SK-N-SH (cell line): ENCODE measurements at regions not wholly inside any gene's neighbourhood (a gene's known extent, or its start where the extent isn't known, plus 50 kb on each side); places are given as distances from the start of the nearest gene placed in this dataset.

ENCODE experiments used
- CTCF ChIA-PET: fragments of 300-600, 350-600 bp; formaldehyde crosslinking; extraction: SDS; loops from one replicate; lab custom pipeline; 2021; lab: Yijun Ruan, JAX
- POLR2A ChIA-PET: fragments of 350-600 bp; sonication (Branson Sonifier 250); formaldehyde crosslinking; extraction: SDS; loops from one replicate; lab custom pipeline; 2020; ENCODE audit warnings: antibody characterized with exemption, inconsistent platforms; lab: Yijun Ruan, JAX
- DNase-seq: peaks from one replicate; pipeline ENCODE4 v3.0.0; 2012
- H2AFZ ChIP-seq: fragments of 200-600 bp; sonication (generic); 2 replicates; pipeline ENCODE4 v1.8.1; 2016; ENCODE audit warnings: antibody characterized with exemption, mild to moderate bottlenecking, low read depth
- H3F3A ChIP-seq: fragments of 200-600 bp; sonication (generic); replicated peaks from 2 replicates; pipeline ENCODE3; 2016; ENCODE audit warnings: antibody characterized with exemption, mild to moderate bottlenecking; ENCODE audit not compliant: insufficient read depth
- H3K27ac ChIP-seq, 2 experiments: fragments of 200-500 bp in 1 of 2; fragments of 200-600 bp in 1 of 2; sonication (Bioruptor generic) in 1 of 2; sonication (generic), shearing (Covaris generic) in 1 of 2; 2 replicates each; pipeline versions ENCODE4 v1.5.1 to v1.6.1; 2014 to 2016; ENCODE audit warnings: low read depth in 2 of 2, inconsistent platforms in 1 of 2, low read length in 1 of 2, mild to moderate bottlenecking in 1 of 2, mixed read lengths in 1 of 2
- H3K27me3 ChIP-seq: fragments of 200-600 bp; sonication (generic), shearing (Covaris generic); 2 replicates; pipeline ENCODE4 v1.6.1; 2016; ENCODE audit warnings: mixed run types; ENCODE audit not compliant: insufficient read depth
- H3K36me3 ChIP-seq, 2 experiments: fragments of 200-500 bp in 1 of 2; fragments of 200-600 bp in 1 of 2; sonication (Bioruptor generic) in 1 of 2; sonication (generic) in 1 of 2; replicated peaks in 1 of 2; 2 replicates each; pipeline versions ENCODE3 to v1.5.1; 2014 to 2016; ENCODE audit warnings: low read length in 1 of 2, mild to moderate bottlenecking in 1 of 2; ENCODE audit not compliant: insufficient read depth in 2 of 2, control insufficient read depth in 1 of 2
- H3K4me1 ChIP-seq, 2 experiments: fragments of 200-500 bp in 1 of 2; fragments of 200-600 bp in 1 of 2; sonication (Bioruptor generic) in 1 of 2; sonication (generic), shearing (Covaris generic) in 1 of 2; 2 replicates each; pipeline versions ENCODE4 v1.5.1 to v1.6.1; 2014 to 2016; ENCODE audit warnings: low read depth in 1 of 2, low read length in 1 of 2, mixed run types in 1 of 2; ENCODE audit not compliant: insufficient read depth in 2 of 2, control insufficient read depth in 1 of 2
- H3K4me2 ChIP-seq: fragments of 200-600 bp; sonication (generic), shearing (Covaris generic); 2 replicates; pipeline ENCODE4 v1.6.1; 2017; ENCODE audit warnings: mixed run types
- H3K4me3 ChIP-seq, 2 experiments: fragments of 200-500 bp in 1 of 2; fragments of 200-600 bp in 1 of 2; sonication (Bioruptor generic) in 1 of 2; sonication (generic), shearing (Covaris generic) in 1 of 2; 2 replicates each; pipeline versions ENCODE4 v1.5.1 to v1.8.1; 2014 to 2016; ENCODE audit warnings: low read depth in 2 of 2, inconsistent platforms in 1 of 2, low read length in 1 of 2, mild to moderate bottlenecking in 1 of 2, mixed read lengths in 1 of 2, moderate library complexity in 1 of 2
- H3K79me2 ChIP-seq: fragments of 200-600 bp; sonication (generic); 2 replicates; pipeline ENCODE4 v1.8.1; 2017; ENCODE audit warnings: mild to moderate bottlenecking; ENCODE audit not compliant: insufficient read depth
- H3K9ac ChIP-seq: fragments of 200-600 bp; sonication (generic); 2 replicates; pipeline ENCODE4 v1.6.1; 2017; ENCODE audit warnings: mixed run types
- H3K9me2 ChIP-seq: fragments of 200-600 bp; sonication (generic); 2 replicates; pipeline ENCODE4 v1.6.1; 2017; ENCODE audit warnings: mixed run types
- H3K9me3 ChIP-seq: fragments of 200-600 bp; sonication (generic); 2 replicates; pipeline ENCODE4 v1.6.1; 2017; ENCODE audit warnings: mixed run types, mild to moderate bottlenecking, moderate library complexity
- H4K20me1 ChIP-seq: fragments of 200-600 bp; sonication (generic); 2 replicates; pipeline ENCODE4 v1.6.1; 2017; ENCODE audit warnings: mild to moderate bottlenecking, mixed run types; ENCODE audit not compliant: insufficient read depth
- CHD2 ChIP-seq: fragments of 150-350 bp; IDR thresholded peaks from 2 replicates; pipeline ENCODE4 v1.6.1; 2018; ENCODE audit warnings: low read length; ENCODE audit not compliant: partially characterized antibody
- EP300 ChIP-seq, 2 experiments: IDR thresholded peaks; 2 replicates each; pipeline versions ENCODE4 v1.4.0 to v1.6.1; 2012; ENCODE audit warnings: borderline replicate concordance in 1 of 2, low read depth in 1 of 2, low read length in 1 of 2
- EZH2phosphoT487 ChIP-seq: fragments of 200-600 bp; sonication (generic); IDR thresholded peaks from 2 replicates; pipeline ENCODE4 v1.6.1; 2017; ENCODE audit warnings: low read depth, mixed run types, mild to moderate bottlenecking, antibody characterized with exemption, moderate library complexity, borderline replicate concordance
- FOXJ3 ChIP-seq: sonication (generic); formaldehyde crosslinking; IDR thresholded peaks from 2 replicates; pipeline ENCODE4 v1.5.1; 2020; ENCODE audit warnings: mild to moderate bottlenecking, missing genetic modification reagents
- FOXM1 ChIP-seq: IDR thresholded peaks from 2 replicates; pipeline ENCODE4 v1.4.0; 2012; ENCODE audit warnings: low read depth, mild to moderate bottlenecking
- GABPA ChIP-seq: IDR thresholded peaks from 2 replicates; pipeline ENCODE4 v1.4.0; 2012; ENCODE audit warnings: low read depth, mild to moderate bottlenecking
- GATA2 ChIP-seq: sonication (generic); formaldehyde crosslinking; IDR thresholded peaks from 2 replicates; pipeline ENCODE4 v1.5.0; 2020; ENCODE audit warnings: mild to moderate bottlenecking, missing genetic modification reagents
- JUND ChIP-seq: IDR thresholded peaks from 2 replicates; pipeline ENCODE4 v1.4.0; 2012
- MEF2A ChIP-seq: IDR thresholded peaks from 2 replicates; pipeline ENCODE4 v1.4.0; 2012; ENCODE audit warnings: low read depth, borderline replicate concordance
- NFIC ChIP-seq: IDR thresholded peaks from 2 replicates; pipeline ENCODE4 v1.4.0; 2012; ENCODE audit warnings: borderline replicate concordance
- NRF1 ChIP-seq: IDR thresholded peaks from 2 replicates; pipeline ENCODE4 v1.6.1; 2012; ENCODE audit warnings: low read depth, mild to moderate bottlenecking, low read length
- RAD21 ChIP-seq: IDR thresholded peaks from 2 replicates; pipeline ENCODE4 v1.6.1; 2012; ENCODE audit warnings: mild to moderate bottlenecking, low read length
- RFX5 ChIP-seq: IDR thresholded peaks from 2 replicates; pipeline ENCODE4 v1.6.1; 2012; ENCODE audit warnings: mild to moderate bottlenecking, improper control_type of control experiment, low read length
- RXRA ChIP-seq: IDR thresholded peaks from 2 replicates; pipeline ENCODE4 v1.4.0; 2012; ENCODE audit warnings: low read depth, mild to moderate bottlenecking, borderline replicate concordance
- SMC3 ChIP-seq: IDR thresholded peaks from 2 replicates; pipeline ENCODE4 v1.6.1; 2012; ENCODE audit warnings: low read depth, low read length, improper control_type of control experiment
- USF2 ChIP-seq: fragments of 150-350 bp; IDR thresholded peaks from 2 replicates; pipeline ENCODE4 v1.6.1; 2017; ENCODE audit warnings: antibody characterized with exemption, low read length, low read depth, borderline replicate concordance
- YY1 ChIP-seq: IDR thresholded peaks from 2 replicates; pipeline ENCODE4 v1.4.0; 2012; ENCODE audit warnings: low read depth, mild to moderate bottlenecking
- WGBS: methylation state at CpG from one replicate; pipeline ENCODE4 v1.1.6; 2017; ENCODE audit warnings: low lambda C conversion rate; 5-methylcytosine and 5-hydroxymethylcytosine counted together
- TF ChIP-seq, protein P1 (sequence below): IDR thresholded peaks from 2 replicates; pipeline ENCODE4 v1.6.1; 2012; ENCODE audit warnings: mild to moderate bottlenecking, low read depth, low read length, moderate library complexity
- TF ChIP-seq, protein P2 (sequence below): fragments of 200-600 bp; sonication (generic); IDR thresholded peaks from 2 replicates; pipeline ENCODE4 v1.6.1; 2017; ENCODE audit warnings: antibody characterized with exemption, mild to moderate bottlenecking, moderate library complexity
- TF ChIP-seq, protein P3 (sequence below): IDR thresholded peaks from 2 replicates; pipeline ENCODE4 v1.4.0; 2012; ENCODE audit warnings: low read depth, borderline replicate concordance
- TF ChIP-seq, protein P4 (sequence below): IDR thresholded peaks from 2 replicates; pipeline ENCODE4 v1.4.0; 2012; ENCODE audit warnings: low read depth

GRCh38 chr14:103246070-103246469, 88.0 kb upstream of the EIF5 start (continued):
- TF ChIP-seq, protein P1, sequence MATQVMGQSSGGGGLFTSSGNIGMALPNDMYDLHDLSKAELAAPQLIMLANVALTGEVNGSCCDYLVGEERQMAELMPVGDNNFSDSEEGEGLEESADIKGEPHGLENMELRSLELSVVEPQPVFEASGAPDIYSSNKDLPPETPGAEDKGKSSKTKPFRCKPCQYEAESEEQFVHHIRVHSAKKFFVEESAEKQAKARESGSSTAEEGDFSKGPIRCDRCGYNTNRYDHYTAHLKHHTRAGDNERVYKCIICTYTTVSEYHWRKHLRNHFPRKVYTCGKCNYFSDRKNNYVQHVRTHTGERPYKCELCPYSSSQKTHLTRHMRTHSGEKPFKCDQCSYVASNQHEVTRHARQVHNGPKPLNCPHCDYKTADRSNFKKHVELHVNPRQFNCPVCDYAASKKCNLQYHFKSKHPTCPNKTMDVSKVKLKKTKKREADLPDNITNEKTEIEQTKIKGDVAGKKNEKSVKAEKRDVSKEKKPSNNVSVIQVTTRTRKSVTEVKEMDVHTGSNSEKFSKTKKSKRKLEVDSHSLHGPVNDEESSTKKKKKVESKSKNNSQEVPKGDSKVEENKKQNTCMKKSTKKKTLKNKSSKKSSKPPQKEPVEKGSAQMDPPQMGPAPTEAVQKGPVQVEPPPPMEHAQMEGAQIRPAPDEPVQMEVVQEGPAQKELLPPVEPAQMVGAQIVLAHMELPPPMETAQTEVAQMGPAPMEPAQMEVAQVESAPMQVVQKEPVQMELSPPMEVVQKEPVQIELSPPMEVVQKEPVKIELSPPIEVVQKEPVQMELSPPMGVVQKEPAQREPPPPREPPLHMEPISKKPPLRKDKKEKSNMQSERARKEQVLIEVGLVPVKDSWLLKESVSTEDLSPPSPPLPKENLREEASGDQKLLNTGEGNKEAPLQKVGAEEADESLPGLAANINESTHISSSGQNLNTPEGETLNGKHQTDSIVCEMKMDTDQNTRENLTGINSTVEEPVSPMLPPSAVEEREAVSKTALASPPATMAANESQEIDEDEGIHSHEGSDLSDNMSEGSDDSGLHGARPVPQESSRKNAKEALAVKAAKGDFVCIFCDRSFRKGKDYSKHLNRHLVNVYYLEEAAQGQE = no peak
- TF ChIP-seq MEF2A (no peak), YY1 (no peak), GATA2 (no peak), SMC3 (no peak), NFIC (no peak)
- TF ChIP-seq, protein P2, sequence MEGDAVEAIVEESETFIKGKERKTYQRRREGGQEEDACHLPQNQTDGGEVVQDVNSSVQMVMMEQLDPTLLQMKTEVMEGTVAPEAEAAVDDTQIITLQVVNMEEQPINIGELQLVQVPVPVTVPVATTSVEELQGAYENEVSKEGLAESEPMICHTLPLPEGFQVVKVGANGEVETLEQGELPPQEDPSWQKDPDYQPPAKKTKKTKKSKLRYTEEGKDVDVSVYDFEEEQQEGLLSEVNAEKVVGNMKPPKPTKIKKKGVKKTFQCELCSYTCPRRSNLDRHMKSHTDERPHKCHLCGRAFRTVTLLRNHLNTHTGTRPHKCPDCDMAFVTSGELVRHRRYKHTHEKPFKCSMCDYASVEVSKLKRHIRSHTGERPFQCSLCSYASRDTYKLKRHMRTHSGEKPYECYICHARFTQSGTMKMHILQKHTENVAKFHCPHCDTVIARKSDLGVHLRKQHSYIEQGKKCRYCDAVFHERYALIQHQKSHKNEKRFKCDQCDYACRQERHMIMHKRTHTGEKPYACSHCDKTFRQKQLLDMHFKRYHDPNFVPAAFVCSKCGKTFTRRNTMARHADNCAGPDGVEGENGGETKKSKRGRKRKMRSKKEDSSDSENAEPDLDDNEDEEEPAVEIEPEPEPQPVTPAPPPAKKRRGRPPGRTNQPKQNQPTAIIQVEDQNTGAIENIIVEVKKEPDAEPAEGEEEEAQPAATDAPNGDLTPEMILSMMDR = no peak

DNA sequence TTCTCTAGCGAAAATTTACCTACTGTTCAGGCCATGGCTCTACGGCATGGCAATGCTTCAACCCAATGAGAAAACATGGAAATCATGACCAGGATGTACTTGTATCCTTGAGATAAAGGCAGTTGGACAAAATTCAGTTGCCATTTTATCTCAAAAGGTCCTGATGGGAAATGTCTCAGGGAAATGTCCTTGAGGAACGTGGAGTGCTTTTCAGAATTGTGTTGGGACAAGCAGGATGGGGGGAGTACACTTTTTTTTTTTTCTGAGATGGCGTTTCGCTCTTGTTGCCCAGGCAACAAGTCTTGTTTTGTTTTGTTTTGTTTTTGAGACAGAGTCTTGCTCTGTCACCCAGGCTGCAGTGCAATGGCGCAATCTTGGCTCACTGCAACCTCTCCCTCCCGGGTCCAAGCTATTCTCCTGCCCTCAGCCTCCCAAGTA, 86.8 kb upstream of the EIF5 start:
- Histone ChIP-seq H3K79me2 (no peaks in the 10 kb centered on the region), H3K9me3 (no peaks in the 10 kb centered on the region)
- POLR2A ChIA-PET = no interaction called here
- WGBS = 92% methylated on average over 7 of the region's 7 CpGs
- TF ChIP-seq EZH2phosphoT487 = no peak
- no peak for TF ChIP-seq GABPA
- no peak for TF ChIP-seq RXRA
- TF ChIP-seq GATA2 = no peak
- TF ChIP-seq, protein P3, sequence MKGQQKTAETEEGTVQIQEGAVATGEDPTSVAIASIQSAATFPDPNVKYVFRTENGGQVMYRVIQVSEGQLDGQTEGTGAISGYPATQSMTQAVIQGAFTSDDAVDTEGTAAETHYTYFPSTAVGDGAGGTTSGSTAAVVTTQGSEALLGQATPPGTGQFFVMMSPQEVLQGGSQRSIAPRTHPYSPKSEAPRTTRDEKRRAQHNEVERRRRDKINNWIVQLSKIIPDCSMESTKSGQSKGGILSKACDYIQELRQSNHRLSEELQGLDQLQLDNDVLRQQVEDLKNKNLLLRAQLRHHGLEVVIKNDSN = no peak
- no peak for TF ChIP-seq NRF1
- no peak for TF ChIP-seq CHD2
- no peak for TF ChIP-seq RAD21
- no peak for TF ChIP-seq EP300 (IDR thresholded peaks at IDR 0.05; ENCODE audit: borderline replicate concordance in 1 of 2, low read depth in 1 of 2, low read length in 1 of 2)
- no peak for TF ChIP-seq FOXJ3 (CRISPR knock-in tag)
- no peak for TF ChIP-seq FOXM1
- no peak for TF ChIP-seq JUND
- TF ChIP-seq, protein P4, sequence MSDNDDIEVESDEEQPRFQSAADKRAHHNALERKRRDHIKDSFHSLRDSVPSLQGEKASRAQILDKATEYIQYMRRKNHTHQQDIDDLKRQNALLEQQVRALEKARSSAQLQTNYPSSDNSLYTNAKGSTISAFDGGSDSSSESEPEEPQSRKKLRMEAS = no peak
- no peak for TF ChIP-seq YY1
- no peak for TF ChIP-seq USF2
- TF ChIP-seq RFX5 = no peak
- TF ChIP-seq, all 33 proteins: peak for 0
- Histone ChIP-seq H3K4me2 (no peak overlapping the region), H4K20me1 (no peaks in the 10 kb centered on the region), H3K27ac (no peak overlapping the region), H3K4me3 (no peak overlapping the region), H3K9ac (no peak overlapping the region), H3K4me1 (no peaks in the 10 kb centered on the region), H3K9me2 (no peaks in the 10 kb centered on the region), H2AFZ (no peak overlapping the region), H3K36me3 (no peaks in the 10 kb centered on the region), H3F3A (no peaks in the 10 kb centered on the region), H3K27me3 (no peaks in the 10 kb centered on the region)
- no peak for DNase-seq
- CTCF ChIA-PET = interaction anchor here (1.0 kb wide), 1 partner anchor 12 kb away, joined by 3 read pairs; no protein-coding TSS in a partner anchor
